Glutamatergic neuron (in vitro differentiated cells): ENCODE measurements at regions not wholly inside any gene's neighbourhood (a gene's known extent, or its start where the extent isn't known, plus 50 kb on each side); places are given as distances from the start of the nearest gene placed in this dataset.

Source experiments
- DNase-seq: peaks from one replicate; pipeline ENCODE4 v3.0.0; 2022
- H3K27ac Mint-ChIP-seq: one replicate; pipeline ENCODE4 v1.8.0; 2020; ENCODE audit warnings: mild to moderate bottlenecking, mixed read lengths, inconsistent platforms; ENCODE audit not compliant: unreplicated experiment
- H3K27me3 Mint-ChIP-seq: one replicate; pipeline ENCODE4 v1.8.0; 2020; ENCODE audit warnings: mild to moderate bottlenecking, moderate library complexity, mixed read lengths, inconsistent platforms; ENCODE audit not compliant: unreplicated experiment
- H3K36me3 Mint-ChIP-seq: one replicate; pipeline ENCODE4 v1.8.0; 2020; ENCODE audit warnings: mild to moderate bottlenecking, mixed read lengths, inconsistent platforms; ENCODE audit not compliant: unreplicated experiment
- H3K4me1 Mint-ChIP-seq: one replicate; pipeline ENCODE4 v1.8.0; 2020; ENCODE audit warnings: mild to moderate bottlenecking, low read depth, mixed read lengths, inconsistent platforms; ENCODE audit not compliant: unreplicated experiment
- H3K4me3 Mint-ChIP-seq: one replicate; pipeline ENCODE4 v1.8.0; 2020; ENCODE audit warnings: mild to moderate bottlenecking, mixed read lengths, inconsistent platforms; ENCODE audit not compliant: unreplicated experiment
- H3K9me3 Mint-ChIP-seq: one replicate; pipeline ENCODE4 v1.8.0; 2020; ENCODE audit warnings: mild to moderate bottlenecking, moderate library complexity, mixed read lengths, inconsistent platforms; ENCODE audit not compliant: unreplicated experiment
- TF ChIP-seq, protein P1 (sequence below): fragments of 200-600 bp; sonication (generic); IDR thresholded peaks from one replicate; pipeline ENCODE4 v1.5.0; 2021; ENCODE audit not compliant: partially characterized antibody, unreplicated experiment

DNA sequence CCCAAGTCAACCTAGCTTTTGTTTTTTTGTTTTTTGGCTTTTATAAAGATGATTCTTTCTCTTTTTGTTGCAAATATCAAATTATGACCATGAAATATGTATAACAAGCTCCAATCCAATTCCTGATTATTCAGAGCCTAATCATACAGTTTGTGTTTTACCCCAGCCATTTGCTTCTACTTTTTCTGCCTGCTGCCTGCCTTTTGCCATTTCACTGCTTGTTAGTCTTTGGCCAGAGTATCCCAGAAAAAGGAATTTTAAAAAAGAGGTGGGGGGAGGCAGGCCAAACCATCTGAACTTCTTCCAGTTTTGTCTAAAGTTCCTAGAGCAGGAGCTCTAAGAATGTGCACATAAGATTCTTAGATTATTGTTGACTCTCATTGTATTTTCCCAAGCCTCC, 211.9 kb upstream of the VRK2 start:
- no peak for DNase-seq
- Mint-ChIP-seq H3K36me3 (peaks cover 7% of the 10 kb centered on the region), H3K4me1 (no peaks in the 10 kb centered on the region), H3K4me3 (no peak overlapping the region), H3K27ac (no peak overlapping the region), H3K27me3 (no peaks in the 10 kb centered on the region), H3K9me3 (no peaks in the 10 kb centered on the region)
- TF ChIP-seq, protein P1, sequence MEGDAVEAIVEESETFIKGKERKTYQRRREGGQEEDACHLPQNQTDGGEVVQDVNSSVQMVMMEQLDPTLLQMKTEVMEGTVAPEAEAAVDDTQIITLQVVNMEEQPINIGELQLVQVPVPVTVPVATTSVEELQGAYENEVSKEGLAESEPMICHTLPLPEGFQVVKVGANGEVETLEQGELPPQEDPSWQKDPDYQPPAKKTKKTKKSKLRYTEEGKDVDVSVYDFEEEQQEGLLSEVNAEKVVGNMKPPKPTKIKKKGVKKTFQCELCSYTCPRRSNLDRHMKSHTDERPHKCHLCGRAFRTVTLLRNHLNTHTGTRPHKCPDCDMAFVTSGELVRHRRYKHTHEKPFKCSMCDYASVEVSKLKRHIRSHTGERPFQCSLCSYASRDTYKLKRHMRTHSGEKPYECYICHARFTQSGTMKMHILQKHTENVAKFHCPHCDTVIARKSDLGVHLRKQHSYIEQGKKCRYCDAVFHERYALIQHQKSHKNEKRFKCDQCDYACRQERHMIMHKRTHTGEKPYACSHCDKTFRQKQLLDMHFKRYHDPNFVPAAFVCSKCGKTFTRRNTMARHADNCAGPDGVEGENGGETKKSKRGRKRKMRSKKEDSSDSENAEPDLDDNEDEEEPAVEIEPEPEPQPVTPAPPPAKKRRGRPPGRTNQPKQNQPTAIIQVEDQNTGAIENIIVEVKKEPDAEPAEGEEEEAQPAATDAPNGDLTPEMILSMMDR, result no peak

DNA sequence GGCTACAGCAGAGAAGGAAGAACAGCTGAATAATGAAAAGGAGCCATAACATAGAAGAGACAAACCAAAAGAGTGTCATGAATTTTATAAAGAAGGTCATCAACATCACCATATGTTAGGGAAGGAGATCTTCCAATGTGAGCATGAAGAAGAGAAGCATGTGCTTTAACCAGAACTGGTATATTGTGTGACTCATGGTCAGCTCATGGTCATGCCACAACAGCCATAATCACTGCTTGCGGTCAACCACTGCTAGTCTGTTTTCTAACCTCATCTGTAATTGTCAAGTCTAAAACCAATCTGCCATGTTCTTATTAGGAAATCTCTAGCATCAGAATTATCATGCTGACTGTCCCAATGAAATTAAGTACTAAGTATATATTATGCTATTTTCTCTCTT, 204.1 kb upstream of the VRK2 start:
- Mint-ChIP-seq H3K27ac (peak overlapping the region; percentile 82), H3K36me3 (no peaks in the 10 kb centered on the region), H3K27me3 (peaks cover 2% of the 10 kb centered on the region), H3K4me3 (peak overlapping the region; percentile 37), H3K9me3 (peaks cover 1% of the 10 kb centered on the region), H3K4me1 (peaks cover 30% of the 10 kb centered on the region)
- DNase-seq, result no peak
- TF ChIP-seq, protein P1, result no peak

DNA sequence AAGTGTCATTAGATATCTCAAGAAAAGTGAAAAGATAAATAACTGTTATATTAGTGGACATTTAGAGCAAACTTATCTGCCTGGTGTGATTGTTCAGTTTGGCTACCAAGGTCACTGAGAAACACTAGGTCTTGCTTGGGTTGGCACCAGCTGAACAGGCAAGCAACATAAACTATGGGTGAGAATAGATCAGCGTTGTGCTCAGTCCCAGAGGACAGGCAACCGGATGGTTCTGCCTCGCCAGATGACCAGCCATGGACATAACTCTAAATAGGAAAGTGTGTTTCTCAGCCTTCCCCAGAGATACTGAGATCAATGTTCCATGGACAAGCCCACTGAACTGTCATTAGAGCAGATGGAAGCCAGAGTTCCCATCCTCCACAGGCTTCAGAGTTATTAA, 203.4 kb upstream of the VRK2 start:
- Mint-ChIP-seq H3K36me3 (no peaks in the 10 kb centered on the region), H3K27me3 (peaks cover 4% of the 10 kb centered on the region), H3K9me3 (peaks cover 1% of the 10 kb centered on the region), H3K4me1 (peaks cover 30% of the 10 kb centered on the region), H3K27ac (peak overlapping the region; percentile 82), H3K4me3 (peak overlapping the region; percentile 37)
- TF ChIP-seq, protein P1, result no peak
- DNase-seq, result peak; percentile 70

DNA sequence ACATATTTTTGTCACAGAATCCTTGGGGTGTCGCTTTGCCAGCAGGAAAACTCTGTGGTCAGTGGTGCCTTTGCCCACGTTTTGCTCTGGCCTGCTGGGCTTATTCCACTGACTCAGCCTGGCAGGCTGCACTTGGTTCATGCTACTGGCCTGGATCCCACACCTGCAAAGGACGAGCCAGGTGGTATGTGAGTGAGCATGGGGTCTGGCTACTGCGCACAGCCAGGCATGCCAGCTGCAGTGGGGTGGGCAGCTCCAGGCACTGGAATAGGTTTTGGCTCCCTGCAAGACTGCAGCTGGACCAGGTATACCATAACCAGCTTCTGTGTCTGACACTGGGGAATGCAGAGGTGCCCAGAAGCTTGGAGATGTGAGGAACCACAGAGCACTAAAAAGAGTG, 197.9 kb upstream of the VRK2 start:
- Mint-ChIP-seq H3K4me1 (peaks cover 26% of the 10 kb centered on the region), H3K27ac (no peak overlapping the region), H3K36me3 (no peaks in the 10 kb centered on the region), H3K27me3 (peaks cover 2% of the 10 kb centered on the region), H3K4me3 (no peak overlapping the region), H3K9me3 (peaks cover 2% of the 10 kb centered on the region)
- TF ChIP-seq, protein P1, result no peak
- no peak for DNase-seq

DNA sequence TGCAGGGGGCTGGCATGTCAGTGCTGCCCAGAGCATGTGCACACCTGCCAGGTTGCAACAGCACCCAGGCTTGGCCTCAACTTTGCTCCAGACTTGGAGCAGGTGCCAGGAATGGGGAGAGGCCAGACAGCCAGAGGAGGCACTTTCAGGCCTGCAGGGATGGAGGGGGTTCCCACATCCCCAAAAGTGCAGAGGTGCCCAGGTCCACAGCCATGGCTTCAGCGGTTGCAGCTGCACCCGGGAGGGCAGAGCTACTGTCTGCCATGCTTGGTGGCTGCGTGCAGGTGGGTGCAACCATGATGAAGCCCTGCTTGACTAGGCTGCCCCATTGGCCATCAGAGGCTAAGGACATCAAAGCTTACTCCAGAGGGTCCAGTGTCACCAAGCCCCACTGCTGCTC, 196.8 kb upstream of the VRK2 start:
- no peak overlapping the region for H3K4me3 Mint-ChIP-seq
- H3K36me3 Mint-ChIP-seq, result no peaks in the 10 kb centered on the region
- H3K4me1 Mint-ChIP-seq, result peaks cover 15% of the 10 kb centered on the region
- no peak overlapping the region for H3K27ac Mint-ChIP-seq
- TF ChIP-seq, protein P1, result no peak
- peaks cover 2% of the 10 kb centered on the region for H3K9me3 Mint-ChIP-seq
- DNase-seq, result no peak
- H3K27me3 Mint-ChIP-seq, result peaks cover 2% of the 10 kb centered on the region
